Keratinocyte (primary cell): ENCODE measurements at regions not wholly inside any gene's neighbourhood (a gene's known extent, or its start where the extent isn't known, plus 50 kb on each side); places are given as distances from the start of the nearest gene placed in this dataset.

Experiments
- DNase-seq: peaks from one replicate; pipeline ENCODE4 v3.0.0-alpha.2; 2011; ENCODE audit warnings: low read depth, missing footprints, low spot score
- FAIRE-seq: peaks from 2 replicates; lab custom pipeline; 2011; peaks lifted over from hg19 to GRCh38; lab: Jason Lieb, UNC
- H2AFZ ChIP-seq: 2 replicates; pipeline ENCODE4 v1.6.0; 2012; ENCODE audit warnings: low read length, control low read depth, inconsistent platforms; ENCODE audit not compliant: control insufficient read depth
- H3K27ac ChIP-seq: 2 replicates; pipeline ENCODE4 v1.5.1; 2011; ENCODE audit warnings: low read length; ENCODE audit not compliant: control insufficient read depth, insufficient read depth
- H3K27me3 ChIP-seq: 3 replicates; pipeline ENCODE4 v1.6.0; 2011; ENCODE audit warnings: low read length; ENCODE audit not compliant: control insufficient read depth, insufficient read depth; ENCODE audit errors: extremely low read depth
- H3K36me3 ChIP-seq, 2 experiments: 2 replicates in 1 of 2; 3 replicates in 1 of 2; pipeline ENCODE4 v1.5.1; 2011; ENCODE audit warnings: low read length in 2 of 2, mild to moderate bottlenecking in 1 of 2; ENCODE audit not compliant: control insufficient read depth in 2 of 2, insufficient read depth in 2 of 2; ENCODE audit errors: extremely low read depth in 1 of 2
- H3K4me1 ChIP-seq: 3 replicates; pipeline ENCODE4 v1.5.1; 2011; ENCODE audit warnings: low read length; ENCODE audit not compliant: control insufficient read depth, insufficient read depth; ENCODE audit errors: extremely low read depth
- H3K4me2 ChIP-seq: 3 replicates; pipeline ENCODE4 v1.6.0; 2011; ENCODE audit warnings: low read depth, low read length; ENCODE audit not compliant: control insufficient read depth, insufficient read depth; ENCODE audit errors: extremely low read depth
- H3K4me3 ChIP-seq, 3 experiments: fragments of 200-600 bp in 1 of 3; sonication (generic) in 1 of 3; 2 replicates in 2 of 3; 3 replicates in 1 of 3; pipeline ENCODE4 v1.5.1; 2011 to 2016; ENCODE audit warnings: low read length in 3 of 3, mild to moderate bottlenecking in 3 of 3, control low read depth in 2 of 3, inconsistent platforms in 1 of 3, low read depth in 1 of 3, mixed read lengths in 1 of 3, mixed run types in 1 of 3, moderate library complexity in 1 of 3; ENCODE audit not compliant: control insufficient read depth in 2 of 3, insufficient read depth in 2 of 3; ENCODE audit errors: extremely low read depth in 1 of 3
- H3K79me2 ChIP-seq: 2 replicates; pipeline ENCODE4 v1.6.0; 2012; ENCODE audit warnings: low read length; ENCODE audit not compliant: control insufficient read depth, insufficient read depth
- H3K9ac ChIP-seq: 3 replicates; pipeline ENCODE4 v1.6.0; 2011; ENCODE audit warnings: low read length; ENCODE audit not compliant: control insufficient read depth, insufficient read depth; ENCODE audit errors: extremely low read depth
- H3K9me1 ChIP-seq: 3 replicates; pipeline ENCODE4 v1.6.0; 2011; ENCODE audit warnings: low read length; ENCODE audit not compliant: control insufficient read depth, insufficient read depth; ENCODE audit errors: extremely low read depth
- H3K9me3 ChIP-seq: 2 replicates; pipeline ENCODE4 v1.5.1; 2012; ENCODE audit warnings: low read depth, low read length; ENCODE audit not compliant: control insufficient read depth
- H4K20me1 ChIP-seq: 3 replicates; pipeline ENCODE4 v1.6.0; 2011; ENCODE audit warnings: low read length; ENCODE audit not compliant: control insufficient read depth, insufficient read depth; ENCODE audit errors: extremely low read depth
- EZH2 ChIP-seq: IDR thresholded peaks from one replicate; pipeline ENCODE4 v1.6.1; 2012; ENCODE audit warnings: inconsistent platforms, mild to moderate bottlenecking, low read length, moderate library complexity
- dilution Hi-C: fragments of 300-500 bp; cut with MboI; formaldehyde crosslinking; loops from one replicate; pipeline ENCODE4 v1.7.0; 2020; ENCODE audit warnings: low sequenced_read_pairs; ENCODE audit not compliant: extremely low pct_ligation_motif_present
- TF ChIP-seq, protein P1 (sequence below), 3 experiments: IDR thresholded peaks in 1 of 3; conservative IDR thresholded peaks in 1 of 3; optimal IDR thresholded peaks in 1 of 3; 2 replicates in 2 of 3; 3 replicates in 1 of 3; pipeline versions ENCODE3 to v1.5.1; 2011; ENCODE audit warnings: low read length in 3 of 3, mild to moderate bottlenecking in 3 of 3, moderate library complexity in 2 of 3, control low read depth in 1 of 3, inconsistent platforms in 1 of 3; ENCODE audit not compliant: insufficient read depth in 2 of 3; ENCODE audit errors: extremely low read depth in 1 of 3

GRCh38 chr12:20181416-20182180 is 186.7 kb upstream of the PDE3A start:
- H3K4me1 ChIP-seq, result no peaks in the 10 kb centered on the region
- H3K4me2 ChIP-seq, result no peak overlapping the region
- H3K4me3 ChIP-seq, result no peak overlapping the region
- H3K9me3 ChIP-seq, result no peaks in the 10 kb centered on the region
- TF ChIP-seq, protein P1, sequence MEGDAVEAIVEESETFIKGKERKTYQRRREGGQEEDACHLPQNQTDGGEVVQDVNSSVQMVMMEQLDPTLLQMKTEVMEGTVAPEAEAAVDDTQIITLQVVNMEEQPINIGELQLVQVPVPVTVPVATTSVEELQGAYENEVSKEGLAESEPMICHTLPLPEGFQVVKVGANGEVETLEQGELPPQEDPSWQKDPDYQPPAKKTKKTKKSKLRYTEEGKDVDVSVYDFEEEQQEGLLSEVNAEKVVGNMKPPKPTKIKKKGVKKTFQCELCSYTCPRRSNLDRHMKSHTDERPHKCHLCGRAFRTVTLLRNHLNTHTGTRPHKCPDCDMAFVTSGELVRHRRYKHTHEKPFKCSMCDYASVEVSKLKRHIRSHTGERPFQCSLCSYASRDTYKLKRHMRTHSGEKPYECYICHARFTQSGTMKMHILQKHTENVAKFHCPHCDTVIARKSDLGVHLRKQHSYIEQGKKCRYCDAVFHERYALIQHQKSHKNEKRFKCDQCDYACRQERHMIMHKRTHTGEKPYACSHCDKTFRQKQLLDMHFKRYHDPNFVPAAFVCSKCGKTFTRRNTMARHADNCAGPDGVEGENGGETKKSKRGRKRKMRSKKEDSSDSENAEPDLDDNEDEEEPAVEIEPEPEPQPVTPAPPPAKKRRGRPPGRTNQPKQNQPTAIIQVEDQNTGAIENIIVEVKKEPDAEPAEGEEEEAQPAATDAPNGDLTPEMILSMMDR (optimal IDR thresholded peaks at IDR 0.05 in 1 of 3, IDR thresholded peaks at IDR 0.05 in 1 of 3, conservative IDR thresholded peaks at IDR 0.05 in 1 of 3; ENCODE audit: extremely low read depth in 1 of 3, insufficient read depth in 2 of 3, low read length in 3 of 3), result no peak
- no peak for TF ChIP-seq EZH2
- DNase-seq, result no peak
- no peak overlapping the region for H3K27ac ChIP-seq
- no peak for FAIRE-seq
- no peaks in the 10 kb centered on the region for H3K27me3 ChIP-seq
- no peak overlapping the region for H2AFZ ChIP-seq
- H3K9me1 ChIP-seq, result no peaks in the 10 kb centered on the region
- no peak overlapping the region for H3K9ac ChIP-seq
- no peaks in the 10 kb centered on the region for H4K20me1 ChIP-seq
- H3K79me2 ChIP-seq, result no peaks in the 10 kb centered on the region
- dilution Hi-C loops, result no loop called here
- no peaks in the 10 kb centered on the region for H3K36me3 ChIP-seq

- no peak overlapping the region for H3K9ac ChIP-seq
- no peaks in the 10 kb centered on the region for H3K4me1 ChIP-seq
- no peaks in the 10 kb centered on the region for H4K20me1 ChIP-seq
- H3K27ac ChIP-seq, result no peak overlapping the region
- FAIRE-seq (no peak), DNase-seq (no peak)
- H3K4me3 ChIP-seq, result no peak overlapping the region
- no peak for TF ChIP-seq EZH2
- no peak overlapping the region for H3K4me2 ChIP-seq
- H3K9me1 ChIP-seq, result no peaks in the 10 kb centered on the region
- H3K27me3 ChIP-seq, result no peaks in the 10 kb centered on the region
- H3K9me3 ChIP-seq, result no peaks in the 10 kb centered on the region
- H2AFZ ChIP-seq, result no peak overlapping the region
- dilution Hi-C loops, result no loop called here
- no peaks in the 10 kb centered on the region for H3K79me2 ChIP-seq
- no peaks in the 10 kb centered on the region for H3K36me3 ChIP-seq
Measured at GRCh38 chr12:20183563-20183962, 184.8 kb upstream of the PDE3A start.

DNA sequence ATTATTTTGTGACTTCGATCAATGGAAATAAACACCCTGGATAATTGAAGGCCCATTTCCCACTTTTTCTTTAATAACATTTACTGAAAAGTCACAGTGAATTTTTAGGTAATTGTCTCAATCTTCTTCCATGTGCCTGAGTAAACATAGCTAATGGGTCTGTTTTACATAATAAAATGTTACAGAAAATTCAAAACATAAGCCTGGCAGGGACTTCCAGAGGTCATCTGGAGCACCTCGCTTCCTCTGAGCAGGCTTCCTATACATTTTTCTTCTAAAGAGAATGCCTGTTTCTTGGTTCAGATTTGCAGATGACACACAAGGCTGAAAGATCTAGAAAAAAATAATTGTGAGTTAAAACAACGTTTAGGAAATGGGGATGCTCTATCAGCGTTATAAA is 183.8 kb upstream of the PDE3A start:
- Histone ChIP-seq H3K9me1 (no peaks in the 10 kb centered on the region), H3K4me1 (no peaks in the 10 kb centered on the region), H3K4me2 (no peak overlapping the region), H3K27ac (no peak overlapping the region), H3K79me2 (no peaks in the 10 kb centered on the region), H3K4me3 (no peak overlapping the region), H3K9me3 (no peaks in the 10 kb centered on the region), H3K9ac (no peak overlapping the region), H2AFZ (no peak overlapping the region), H3K36me3 (no peaks in the 10 kb centered on the region), H3K27me3 (no peaks in the 10 kb centered on the region), H4K20me1 (no peaks in the 10 kb centered on the region)
- dilution Hi-C loops, result no loop called here
- FAIRE-seq (no peak), DNase-seq (no peak)
- no peak for TF ChIP-seq EZH2
- TF ChIP-seq, protein P1 (optimal IDR thresholded peaks at IDR 0.05 in 1 of 3, IDR thresholded peaks at IDR 0.05 in 1 of 3, conservative IDR thresholded peaks at IDR 0.05 in 1 of 3; ENCODE audit: extremely low read depth in 1 of 3, insufficient read depth in 2 of 3, low read length in 3 of 3), result no peak
